H9 (cell line): ENCODE measurements at regions not wholly inside any gene's neighbourhood (a gene's known extent, or its start where the extent isn't known, plus 50 kb on each side); places are given as distances from the start of the nearest gene placed in this dataset.

Experiments
- DNase-seq: peaks from one replicate; pipeline ENCODE4 v3.0.0-alpha.2; 2017
- H2AFZ ChIP-seq: one replicate; pipeline ENCODE4 v1.6.1; 2013; ENCODE audit warnings: mild to moderate bottlenecking, low read length, control low read depth, moderate library complexity
- H2AK5ac ChIP-seq: 2 replicates; pipeline ENCODE4 v1.6.1; 2013; ENCODE audit warnings: low read length, control low read depth, mixed read lengths; ENCODE audit not compliant: insufficient read length
- H2BK120ac ChIP-seq: one replicate; pipeline ENCODE4 v1.6.1; 2013; ENCODE audit warnings: low read depth, mild to moderate bottlenecking, low read length, control low read depth, inconsistent platforms; ENCODE audit not compliant: poor library complexity, severe bottlenecking
- H2BK12ac ChIP-seq: 2 replicates; pipeline ENCODE4 v1.6.1; 2013; ENCODE audit warnings: low read length, control low read depth, mixed read lengths, low read depth; ENCODE audit not compliant: insufficient read length
- H2BK15ac ChIP-seq: 2 replicates; pipeline ENCODE4 v1.6.1; 2013; ENCODE audit warnings: low read depth, low read length, control low read depth
- H2BK20ac ChIP-seq: one replicate; pipeline ENCODE4 v1.6.1; 2013; ENCODE audit warnings: low read depth, mild to moderate bottlenecking, low read length, control low read depth, inconsistent platforms; ENCODE audit not compliant: poor library complexity, severe bottlenecking
- H2BK5ac ChIP-seq: 2 replicates; pipeline ENCODE4 v1.6.1; 2013; ENCODE audit warnings: low read length, control low read depth, mixed read lengths; ENCODE audit not compliant: insufficient read length
- H3K14ac ChIP-seq: 2 replicates; pipeline ENCODE4 v1.6.1; 2013; ENCODE audit warnings: low read length, control low read depth; ENCODE audit not compliant: insufficient read depth
- H3K18ac ChIP-seq: 2 replicates; pipeline ENCODE4 v1.6.1; 2013; ENCODE audit warnings: low read depth, mild to moderate bottlenecking, mixed read lengths, low read length, control low read depth; ENCODE audit not compliant: insufficient read length
- H3K23ac ChIP-seq: 2 replicates; pipeline ENCODE4 v1.6.1; 2013; ENCODE audit warnings: low read length, control low read depth, mixed read lengths, low read depth; ENCODE audit not compliant: insufficient read length
- H3K23me2 ChIP-seq: 2 replicates; pipeline ENCODE4 v1.6.1; 2013; ENCODE audit warnings: low read depth, mild to moderate bottlenecking, mixed read lengths, low read length, control low read depth; ENCODE audit not compliant: insufficient read length, poor library complexity, severe bottlenecking
- H3K27ac ChIP-seq: 2 replicates; pipeline ENCODE4 v1.5.1; 2013; ENCODE audit warnings: low read length, control low read depth, mixed read lengths, low read depth; ENCODE audit not compliant: insufficient read length
- H3K27me3 ChIP-seq: 2 replicates; pipeline ENCODE4 v1.6.1; 2013; ENCODE audit warnings: low read length, control low read depth, inconsistent platforms; ENCODE audit not compliant: insufficient read depth
- H3K4ac ChIP-seq: 2 replicates; pipeline ENCODE4 v1.6.1; 2013; ENCODE audit warnings: low read depth, mild to moderate bottlenecking, control low read depth, inconsistent platforms, low read length, moderate library complexity
- H3K4me1 ChIP-seq: 2 replicates; pipeline ENCODE4 v1.6.1; 2013; ENCODE audit warnings: low read length, control low read depth, inconsistent platforms; ENCODE audit not compliant: insufficient read depth
- H3K4me2 ChIP-seq: 2 replicates; pipeline ENCODE4 v1.6.1; 2013; ENCODE audit warnings: low read length, control low read depth, mixed read lengths; ENCODE audit not compliant: insufficient read length, insufficient read depth
- H3K56ac ChIP-seq: 2 replicates; pipeline ENCODE4 v1.6.1; 2013; ENCODE audit warnings: low read depth, mild to moderate bottlenecking, mixed read lengths, low read length, control low read depth; ENCODE audit not compliant: insufficient read length
- H3K79me1 ChIP-seq: 2 replicates; pipeline ENCODE4 v1.6.1; 2013; ENCODE audit warnings: low read depth, mild to moderate bottlenecking, moderate library complexity, low read length, control low read depth, inconsistent platforms; ENCODE audit not compliant: insufficient read depth, poor library complexity, severe bottlenecking
- H3K79me2 ChIP-seq: 2 replicates; pipeline ENCODE4 v1.6.1; 2013; ENCODE audit warnings: low read length, control low read depth, inconsistent platforms; ENCODE audit not compliant: insufficient read depth
- H3K9ac ChIP-seq: 2 replicates; pipeline ENCODE4 v1.6.1; 2013; ENCODE audit warnings: low read length, control low read depth, mixed read lengths; ENCODE audit not compliant: insufficient read length; ENCODE audit errors: extremely low read depth
- H3K9me3 ChIP-seq: one replicate; pipeline ENCODE4 v1.6.1; 2013; ENCODE audit warnings: low read depth, low read length, inconsistent platforms; ENCODE audit not compliant: control insufficient read depth
- H3T11ph ChIP-seq: one replicate; pipeline ENCODE4 v1.6.1; 2013; ENCODE audit warnings: mild to moderate bottlenecking, low read length, control low read depth, inconsistent platforms
- H4K20me1 ChIP-seq: one replicate; pipeline ENCODE4 v1.6.1; 2013; ENCODE audit not compliant: control insufficient read depth, insufficient read length, insufficient read depth
- H4K5ac ChIP-seq: 2 replicates; pipeline ENCODE4 v1.6.1; 2013; ENCODE audit warnings: low read depth, mild to moderate bottlenecking, mixed read lengths, low read length, control low read depth; ENCODE audit not compliant: insufficient read length
- H4K8ac ChIP-seq: replicated peaks from 2 replicates; pipeline ENCODE4 v1.6.1; 2013; ENCODE audit warnings: low read length, control low read depth, mixed read lengths, low read depth; ENCODE audit not compliant: insufficient read length
- H4K91ac ChIP-seq: 2 replicates; pipeline ENCODE4 v1.6.1; 2013; ENCODE audit warnings: low read depth, mild to moderate bottlenecking, moderate library complexity, mixed read lengths, low read length, control low read depth; ENCODE audit not compliant: insufficient read length
- H3K27ac Mint-ChIP-seq, 3 experiments: 2 replicates in 2 of 3; 3 replicates in 1 of 3; pipeline ENCODE4 v1.8.0; 2020 to 2021; ENCODE audit warnings: mixed read lengths in 3 of 3, mild to moderate bottlenecking in 1 of 3, moderate library complexity in 1 of 3
- H3K27me3 Mint-ChIP-seq: 2 replicates; pipeline ENCODE4 v1.8.0; 2021; ENCODE audit warnings: low read depth, mild to moderate bottlenecking, moderate library complexity, mixed read lengths
- H3K36me3 Mint-ChIP-seq, 3 experiments: 2 replicates in 2 of 3; 3 replicates in 1 of 3; pipeline ENCODE4 v1.8.0; 2020 to 2021; ENCODE audit warnings: low read depth in 3 of 3, mixed read lengths in 3 of 3; ENCODE audit not compliant: insufficient read depth in 1 of 3
- H3K4me1 Mint-ChIP-seq, 2 experiments: 2 replicates each; pipeline ENCODE4 v1.8.0; 2020; ENCODE audit warnings: mixed read lengths in 2 of 2
- H3K4me3 Mint-ChIP-seq, 2 experiments: 2 replicates in 1 of 2; 3 replicates in 1 of 2; pipeline ENCODE4 v1.8.0; 2020 to 2021; ENCODE audit warnings: mild to moderate bottlenecking in 2 of 2, mixed read lengths in 2 of 2, moderate library complexity in 1 of 2
- H3K9me3 Mint-ChIP-seq, 2 experiments: 2 replicates in 1 of 2; 3 replicates in 1 of 2; pipeline ENCODE4 v1.8.0; 2020; ENCODE audit warnings: mild to moderate bottlenecking in 2 of 2, mixed read lengths in 2 of 2, moderate library complexity in 1 of 2
- WGBS: extraction: QIAGEN DNeasy Blood & Tissue Kit; methylation state at CpG from one replicate; pipeline ENCODE4 v1.1.7; 2013; ENCODE audit warnings: missing lambda C conversion rate, low lambda C conversion rate, mixed read lengths; ENCODE audit not compliant: insufficient read length; ENCODE audit errors: extremely low coverage; 5-methylcytosine and 5-hydroxymethylcytosine counted together
- TF ChIP-seq, protein P1 (sequence below): fragments of 200-600 bp; sonication (generic); conservative IDR thresholded peaks from 3 replicates; pipeline ENCODE4 v1.8.0; 2021; ENCODE audit warnings: antibody characterized with exemption, mild to moderate bottlenecking

DNA sequence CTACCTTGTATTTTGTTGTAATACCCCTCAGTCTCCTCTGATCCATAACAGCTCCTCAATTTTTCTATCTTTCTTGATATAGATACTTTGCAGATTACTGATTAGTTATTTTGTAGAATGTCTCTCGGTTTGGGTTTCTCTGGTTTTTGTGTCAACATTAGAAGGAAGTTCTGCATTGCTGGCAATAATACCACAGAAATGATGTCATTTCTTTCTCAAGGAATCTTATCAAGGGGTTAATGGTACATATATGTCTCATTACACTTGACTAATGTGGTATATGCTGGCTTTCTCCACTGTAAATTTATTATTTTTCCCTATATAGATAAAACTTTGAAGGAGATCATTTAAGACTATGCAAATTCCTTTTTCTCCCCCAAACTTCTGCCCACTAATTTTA lies 183.6 kb upstream of the DKK2 start:
- Histone ChIP-seq H3K27me3 (no peaks in the 10 kb centered on the region), H3K9me3 (no peaks in the 10 kb centered on the region), H3T11ph (no peak overlapping the region), H4K5ac (no peak overlapping the region), H2BK5ac (no peak overlapping the region), H3K18ac (no peak overlapping the region), H3K9ac (no peak overlapping the region), H4K91ac (no peak overlapping the region), H2BK120ac (no peak overlapping the region), H3K4me2 (no peak overlapping the region), H2AFZ (no peak overlapping the region), H2AK5ac (no peak overlapping the region), H3K4me1 (no peaks in the 10 kb centered on the region), H3K27ac (no peak overlapping the region), H3K23me2 (no peaks in the 10 kb centered on the region), H3K79me2 (no peaks in the 10 kb centered on the region), H2BK15ac (no peak overlapping the region), H4K8ac (no peak overlapping the region), H4K20me1 (no peaks in the 10 kb centered on the region), H2BK12ac (no peak overlapping the region), H3K79me1 (no peaks in the 10 kb centered on the region), H3K4ac (no peak overlapping the region), H2BK20ac (no peak overlapping the region), H3K23ac (no peak overlapping the region), H3K56ac (no peak overlapping the region), H3K14ac (no peak overlapping the region)
- no CpG with 5 or more reads among the region's 1 CpG for WGBS
- no peaks in the 10 kb centered on the region for H3K27me3 Mint-ChIP-seq
- no peaks in the 10 kb centered on the region for H3K4me1 Mint-ChIP-seq
- H3K9me3 Mint-ChIP-seq = no peaks in the 10 kb centered on the region
- no peak for DNase-seq
- H3K36me3 Mint-ChIP-seq = no peaks in the 10 kb centered on the region
- H3K4me3 Mint-ChIP-seq = no peak overlapping the region
- no peak overlapping the region for H3K27ac Mint-ChIP-seq
- TF ChIP-seq, protein P1, sequence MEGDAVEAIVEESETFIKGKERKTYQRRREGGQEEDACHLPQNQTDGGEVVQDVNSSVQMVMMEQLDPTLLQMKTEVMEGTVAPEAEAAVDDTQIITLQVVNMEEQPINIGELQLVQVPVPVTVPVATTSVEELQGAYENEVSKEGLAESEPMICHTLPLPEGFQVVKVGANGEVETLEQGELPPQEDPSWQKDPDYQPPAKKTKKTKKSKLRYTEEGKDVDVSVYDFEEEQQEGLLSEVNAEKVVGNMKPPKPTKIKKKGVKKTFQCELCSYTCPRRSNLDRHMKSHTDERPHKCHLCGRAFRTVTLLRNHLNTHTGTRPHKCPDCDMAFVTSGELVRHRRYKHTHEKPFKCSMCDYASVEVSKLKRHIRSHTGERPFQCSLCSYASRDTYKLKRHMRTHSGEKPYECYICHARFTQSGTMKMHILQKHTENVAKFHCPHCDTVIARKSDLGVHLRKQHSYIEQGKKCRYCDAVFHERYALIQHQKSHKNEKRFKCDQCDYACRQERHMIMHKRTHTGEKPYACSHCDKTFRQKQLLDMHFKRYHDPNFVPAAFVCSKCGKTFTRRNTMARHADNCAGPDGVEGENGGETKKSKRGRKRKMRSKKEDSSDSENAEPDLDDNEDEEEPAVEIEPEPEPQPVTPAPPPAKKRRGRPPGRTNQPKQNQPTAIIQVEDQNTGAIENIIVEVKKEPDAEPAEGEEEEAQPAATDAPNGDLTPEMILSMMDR = no peak
